Vagina (tissue), 2 donors: ENCODE measurements at regions not wholly inside any gene's neighbourhood (a gene's known extent, or its start where the extent isn't known, plus 50 kb on each side); places are given as distances from the start of the nearest gene placed in this dataset.

Experiments used
- CTCF ChIP-seq, 3 experiments: fragments of 450-650 bp in 2 of 3; fragments of 200-600 bp in 1 of 3; sonication (generic) in 1 of 3; IDR thresholded peaks; one replicate each; pipeline ENCODE4 v1.5.1; 2017 to 2019; ENCODE audit warnings: antibody characterized with exemption in 3 of 3, mild to moderate bottlenecking in 2 of 3, moderate library complexity in 2 of 3
- POLR2AphosphoS5 ChIP-seq, 2 donors: sonication (generic); formaldehyde crosslinking; IDR thresholded peaks; one replicate each; pipeline ENCODE4 v1.9.0; 2017; ENCODE audit warnings: antibody characterized with exemption in 2 of 2, mild to moderate bottlenecking in 2 of 2, low read depth in 1 of 2; ENCODE audit not compliant: insufficient read depth in 1 of 2

GRCh38 chr7:25680636-25681035, 452.4 kb upstream of the NPVF start:
- TF ChIP-seq POLR2AphosphoS5 (IDR thresholded peaks at IDR 0.05; ENCODE audit: insufficient read depth in 1 of 2, low read depth in 1 of 2) (no peak), CTCF (IDR thresholded peaks at IDR 0.05) (no peak)
